ENCODE measurements at regions not wholly inside any gene's neighbourhood (a gene's known extent, or its start where the extent isn't known, plus 50 kb on each side); places are given as distances from the start of the nearest gene placed in this dataset.

DNA sequence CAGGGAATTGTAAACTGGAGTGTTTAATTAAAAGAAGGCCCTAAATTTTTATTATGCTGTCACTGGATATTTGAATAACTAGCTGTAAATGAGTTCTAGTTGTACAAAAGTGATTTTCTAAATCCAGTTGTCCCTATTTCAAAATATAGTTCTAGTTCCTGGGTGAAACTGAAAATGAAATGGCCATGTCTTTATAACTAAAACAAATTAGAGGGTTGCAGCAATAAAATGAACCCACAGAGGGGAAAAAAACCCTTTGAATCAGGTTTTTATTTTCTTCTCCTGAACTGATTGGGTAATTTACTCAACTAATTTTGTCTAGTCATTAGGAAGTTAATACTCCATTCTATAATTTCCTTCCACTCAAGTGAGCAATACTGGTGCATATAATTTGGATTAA is 55.6 kb upstream of the MAP4K3 start:
- TF ChIP-seq HDAC6 (IDR thresholded peaks at IDR 0.05; ENCODE audit: low read depth, low read length) (no peak), CEBPB (IDR thresholded peaks at IDR 0.05; ENCODE audit: low read depth, low read length) (no peak), POLR2A (IDR thresholded peaks at IDR 0.05; ENCODE audit: control extremely low read depth in 1 of 2, low read depth in 2 of 2, low read length in 2 of 2) (no peak), EZH2 (IDR thresholded peaks at IDR 0.05; ENCODE audit: low read depth, low read length, severe bottlenecking) (no peak), TEAD4 (IDR thresholded peaks at IDR 0.05; ENCODE audit: low read depth, low read length) (no peak), SIRT6 (IDR thresholded peaks at IDR 0.05; ENCODE audit: low read length) (no peak), POLR2AphosphoS5 (IDR thresholded peaks at IDR 0.05; ENCODE audit: low read depth, low read length) (no peak)
- TF ChIP-seq, protein P1, sequence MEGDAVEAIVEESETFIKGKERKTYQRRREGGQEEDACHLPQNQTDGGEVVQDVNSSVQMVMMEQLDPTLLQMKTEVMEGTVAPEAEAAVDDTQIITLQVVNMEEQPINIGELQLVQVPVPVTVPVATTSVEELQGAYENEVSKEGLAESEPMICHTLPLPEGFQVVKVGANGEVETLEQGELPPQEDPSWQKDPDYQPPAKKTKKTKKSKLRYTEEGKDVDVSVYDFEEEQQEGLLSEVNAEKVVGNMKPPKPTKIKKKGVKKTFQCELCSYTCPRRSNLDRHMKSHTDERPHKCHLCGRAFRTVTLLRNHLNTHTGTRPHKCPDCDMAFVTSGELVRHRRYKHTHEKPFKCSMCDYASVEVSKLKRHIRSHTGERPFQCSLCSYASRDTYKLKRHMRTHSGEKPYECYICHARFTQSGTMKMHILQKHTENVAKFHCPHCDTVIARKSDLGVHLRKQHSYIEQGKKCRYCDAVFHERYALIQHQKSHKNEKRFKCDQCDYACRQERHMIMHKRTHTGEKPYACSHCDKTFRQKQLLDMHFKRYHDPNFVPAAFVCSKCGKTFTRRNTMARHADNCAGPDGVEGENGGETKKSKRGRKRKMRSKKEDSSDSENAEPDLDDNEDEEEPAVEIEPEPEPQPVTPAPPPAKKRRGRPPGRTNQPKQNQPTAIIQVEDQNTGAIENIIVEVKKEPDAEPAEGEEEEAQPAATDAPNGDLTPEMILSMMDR (IDR thresholded peaks at IDR 0.05; ENCODE audit: control extremely low read depth in 1 of 3, insufficient read depth in 1 of 3, low read depth in 1 of 3, low read length in 3 of 3): no peak
- TF ChIP-seq, protein P2, sequence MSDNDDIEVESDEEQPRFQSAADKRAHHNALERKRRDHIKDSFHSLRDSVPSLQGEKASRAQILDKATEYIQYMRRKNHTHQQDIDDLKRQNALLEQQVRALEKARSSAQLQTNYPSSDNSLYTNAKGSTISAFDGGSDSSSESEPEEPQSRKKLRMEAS (IDR thresholded peaks at IDR 0.05): no peak

Data from H1 (cell line).